PFSK-1 (cell line): ENCODE measurements at regions not wholly inside any gene's neighbourhood (a gene's known extent, or its start where the extent isn't known, plus 50 kb on each side); places are given as distances from the start of the nearest gene placed in this dataset.

Source experiments
- FOXP2 ChIP-seq: optimal IDR thresholded peaks from 2 replicates; pipeline ENCODE3; 2011; ENCODE audit warnings: borderline replicate concordance, control low read depth, inconsistent platforms; ENCODE audit not compliant: insufficient read depth; ENCODE audit errors: extremely low read length, extremely low read depth
- POLR2AphosphoS5 ChIP-seq: IDR thresholded peaks from 2 replicates; pipeline ENCODE4 v1.6.1; 2012; ENCODE audit warnings: low read depth, mild to moderate bottlenecking, control low read depth, low read length, moderate library complexity
- REST ChIP-seq, 2 experiments: IDR thresholded peaks; 2 replicates each; pipeline versions ENCODE4 v1.6.1 to v1.8.0; 2011 to 2012; ENCODE audit warnings: low read depth in 2 of 2, low read length in 2 of 2, control low read depth in 1 of 2, inconsistent platforms in 1 of 2, mild to moderate bottlenecking in 1 of 2, moderate library complexity in 1 of 2; ENCODE audit not compliant: insufficient read depth in 1 of 2
- SIN3A ChIP-seq: IDR thresholded peaks from 2 replicates; pipeline ENCODE4 v1.6.1; 2012; ENCODE audit warnings: mild to moderate bottlenecking, low read length, moderate library complexity, borderline replicate concordance; ENCODE audit not compliant: insufficient read depth
- TAF1 ChIP-seq: IDR thresholded peaks from 2 replicates; pipeline ENCODE4 v1.6.1; 2012; ENCODE audit warnings: low read length, control low read depth, borderline replicate concordance; ENCODE audit not compliant: insufficient read depth

GRCh38 chr9:85377731-85378289, 363.9 kb downstream of the AGTPBP1 start:
- no peak for TF ChIP-seq POLR2AphosphoS5
- TF ChIP-seq TAF1: no peak
- TF ChIP-seq FOXP2: no peak
- no peak for TF ChIP-seq SIN3A
- TF ChIP-seq REST (IDR thresholded peaks at IDR 0.05; ENCODE audit: insufficient read depth in 1 of 2, low read depth in 2 of 2, low read length in 2 of 2): no peak

GRCh38 chr9:85368781-85369180, 373.0 kb downstream of the AGTPBP1 start:
- TF ChIP-seq FOXP2 (no peak), REST (IDR thresholded peaks at IDR 0.05; ENCODE audit: insufficient read depth in 1 of 2, low read depth in 2 of 2, low read length in 2 of 2) (no peak), POLR2AphosphoS5 (no peak)

GRCh38 chr9:85359161-85359560, 382.6 kb downstream of the AGTPBP1 start:
- TF ChIP-seq REST (IDR thresholded peaks at IDR 0.05; ENCODE audit: insufficient read depth in 1 of 2, low read depth in 2 of 2, low read length in 2 of 2) (no peak), SIN3A (no peak), TAF1 (no peak), FOXP2 (no peak), POLR2AphosphoS5 (no peak)

- TF ChIP-seq FOXP2: no peak
- TF ChIP-seq SIN3A: no peak
- no peak for TF ChIP-seq TAF1
- TF ChIP-seq REST (IDR thresholded peaks at IDR 0.05; ENCODE audit: insufficient read depth in 1 of 2, low read depth in 2 of 2, low read length in 2 of 2): no peak
- no peak for TF ChIP-seq POLR2AphosphoS5
Observed at GRCh38 chr9:85349046-85349445, 392.7 kb downstream of the AGTPBP1 start.

- TF ChIP-seq POLR2AphosphoS5: no peak
- no peak for TF ChIP-seq FOXP2
- TF ChIP-seq TAF1: no peak
- no peak for TF ChIP-seq SIN3A
- no peak for TF ChIP-seq REST (IDR thresholded peaks at IDR 0.05; ENCODE audit: insufficient read depth in 1 of 2, low read depth in 2 of 2, low read length in 2 of 2)
Observed at GRCh38 chr9:85347541-85347940, 394.2 kb downstream of the AGTPBP1 start.
